Activated T-helper 17 cell treated with anti-CD3 and anti-CD28 coated beads, Interleukin-2, amount 50 U/mL, for 72 hours (primary cell): ENCODE measurements at regions not wholly inside any gene's neighbourhood (a gene's known extent, or its start where the extent isn't known, plus 50 kb on each side); places are given as distances from the start of the nearest gene placed in this dataset.
"Not testable (repeated sequence)": the region's sequence is repeated elsewhere in the genome, so short reads cannot be mapped to it uniquely, and the experiment has no call there.

Experiments
- ATAC-seq: fragments of 150-1000 bp; cut with Tn5 transposase; replicated peaks from 2 replicates; pipeline ENCODE4 v1.10.0; 2021; ENCODE audit warnings: mild to moderate bottlenecking, moderate library complexity
- H3K27ac Mint-ChIP-seq: one replicate; pipeline ENCODE4 v1.8.0; 2022; ENCODE audit warnings: mixed read lengths
- H3K27me3 Mint-ChIP-seq: one replicate; pipeline ENCODE4 v1.8.0; 2022; ENCODE audit warnings: mixed read lengths
- H3K36me3 Mint-ChIP-seq: one replicate; pipeline ENCODE4 v1.8.0; 2022; ENCODE audit warnings: low read depth, mild to moderate bottlenecking, mixed read lengths
- H3K4me1 Mint-ChIP-seq: one replicate; pipeline ENCODE4 v1.8.0; 2022; ENCODE audit warnings: mixed read lengths
- H3K4me3 Mint-ChIP-seq: one replicate; pipeline ENCODE4 v1.8.0; 2022; ENCODE audit warnings: mild to moderate bottlenecking, mixed read lengths
- H3K9me3 Mint-ChIP-seq: one replicate; pipeline ENCODE4 v1.8.0; 2022; ENCODE audit warnings: mixed read lengths

GRCh38 chr2:44051593-44052347, 56.0 kb upstream of the LRPPRC start:
- no peak overlapping the region for H3K4me3 Mint-ChIP-seq
- H3K27ac Mint-ChIP-seq: no peak overlapping the region
- no peak for ATAC-seq
- H3K9me3 Mint-ChIP-seq: no peaks in the 10 kb centered on the region
- no peaks in the 10 kb centered on the region for H3K4me1 Mint-ChIP-seq
- H3K27me3 Mint-ChIP-seq: peaks cover 4% of the 10 kb centered on the region
- H3K36me3 Mint-ChIP-seq: no peaks in the 10 kb centered on the region

DNA sequence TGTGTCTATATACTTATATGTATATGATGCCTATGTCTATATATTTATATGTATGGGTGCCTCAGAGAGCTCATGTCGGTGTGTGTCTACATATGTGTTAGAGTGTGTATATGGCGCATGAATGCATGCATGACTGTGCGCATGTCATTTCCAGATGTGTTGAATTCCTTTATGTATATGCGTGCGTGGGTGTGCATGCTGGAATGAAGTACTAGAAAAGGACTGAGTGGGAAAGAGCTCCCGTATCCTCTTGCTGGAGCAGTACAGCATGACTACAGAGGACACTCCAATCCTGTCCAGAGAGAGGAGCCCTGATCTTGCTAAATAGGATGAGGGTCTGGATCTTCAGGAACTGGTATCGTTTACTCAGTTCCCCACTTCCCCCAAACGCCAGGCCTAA, 56.8 kb upstream of the LRPPRC start:
- H3K9me3 Mint-ChIP-seq: no peaks in the 10 kb centered on the region
- H3K4me3 Mint-ChIP-seq: no peak overlapping the region
- no peaks in the 10 kb centered on the region for H3K4me1 Mint-ChIP-seq
- no peaks in the 10 kb centered on the region for H3K36me3 Mint-ChIP-seq
- no peak for ATAC-seq
- H3K27me3 Mint-ChIP-seq: peaks cover 2% of the 10 kb centered on the region
- H3K27ac Mint-ChIP-seq: no peak overlapping the region

- no peaks in the 10 kb centered on the region for H3K9me3 Mint-ChIP-seq
- H3K27me3 Mint-ChIP-seq: no peaks in the 10 kb centered on the region
- no peaks in the 10 kb centered on the region for H3K4me1 Mint-ChIP-seq
- no peak overlapping the region for H3K27ac Mint-ChIP-seq
- no peak overlapping the region for H3K4me3 Mint-ChIP-seq
- no peaks in the 10 kb centered on the region for H3K36me3 Mint-ChIP-seq
- ATAC-seq: no peak
Observed at GRCh38 chr2:44053052-44053451, 57.3 kb upstream of the LRPPRC start.

GRCh38 chr2:44053456-44053855, 57.7 kb upstream of the LRPPRC start:
- H3K27me3 Mint-ChIP-seq: no peaks in the 10 kb centered on the region
- ATAC-seq: no peak

DNA sequence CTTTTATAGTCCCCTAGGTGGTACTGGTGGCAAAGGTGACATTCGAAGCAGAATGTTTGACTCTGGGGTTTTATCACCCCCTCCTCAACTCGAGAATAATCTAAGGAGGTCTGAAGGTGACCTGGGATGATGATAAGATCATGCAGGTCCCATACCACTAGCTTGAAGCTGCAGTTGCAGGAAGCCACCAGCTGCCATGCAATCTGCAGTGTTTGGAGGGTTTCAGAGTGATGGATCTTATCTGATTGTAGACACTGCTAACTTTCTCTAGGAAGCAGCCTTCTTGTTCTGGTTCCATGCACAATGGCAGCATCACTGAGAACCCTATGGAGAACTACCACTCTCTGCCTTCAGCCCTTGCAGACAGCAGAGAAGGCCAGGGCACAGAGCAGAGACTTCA, 59.4 kb upstream of the LRPPRC start:
- ATAC-seq: no peak
- Mint-ChIP-seq H3K27ac (no peak overlapping the region), H3K36me3 (no peaks in the 10 kb centered on the region), H3K4me1 (no peaks in the 10 kb centered on the region), H3K27me3 (no peaks in the 10 kb centered on the region), H3K9me3 (no peaks in the 10 kb centered on the region), H3K4me3 (no peak overlapping the region)

More at GRCh38 chr2:44053456-44053855, 57.7 kb upstream of the LRPPRC start:
- no peaks in the 10 kb centered on the region for H3K4me1 Mint-ChIP-seq
- H3K9me3 Mint-ChIP-seq: no peaks in the 10 kb centered on the region
- H3K4me3 Mint-ChIP-seq: no peak overlapping the region
- no peaks in the 10 kb centered on the region for H3K36me3 Mint-ChIP-seq
- H3K27ac Mint-ChIP-seq: no peak overlapping the region

GRCh38 chr2:44055664-44056063, 59.9 kb upstream of the LRPPRC start:
- ATAC-seq: no peak
- Mint-ChIP-seq H3K36me3 (no peaks in the 10 kb centered on the region), H3K27me3 (no peaks in the 10 kb centered on the region), H3K9me3 (no peaks in the 10 kb centered on the region), H3K4me1 (no peaks in the 10 kb centered on the region), H3K27ac (no peak overlapping the region), H3K4me3 (no peak overlapping the region)

DNA sequence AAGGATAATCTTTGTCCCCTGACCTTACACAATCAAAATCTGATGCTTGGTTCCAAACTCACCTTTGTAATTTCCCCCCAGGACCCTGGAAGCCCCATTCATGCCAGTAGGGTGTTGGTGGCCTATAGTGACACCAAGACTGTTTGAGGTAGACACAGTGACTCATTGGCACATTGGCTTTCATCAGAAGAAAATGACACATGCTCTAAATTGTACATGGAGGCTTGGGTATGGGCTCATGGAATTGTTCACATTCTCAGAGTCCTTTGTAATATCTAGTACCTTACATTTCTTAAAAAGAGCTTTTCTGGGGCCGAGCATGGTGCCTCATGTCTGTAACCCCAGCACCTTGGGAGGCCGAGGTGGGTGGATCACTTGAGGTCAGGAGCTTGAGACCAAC, 61.2 kb upstream of the LRPPRC start:
- Mint-ChIP-seq H3K9me3 (no peaks in the 10 kb centered on the region), H3K4me3 (no peak overlapping the region), H3K27me3 (no peaks in the 10 kb centered on the region), H3K4me1 (no peaks in the 10 kb centered on the region), H3K36me3 (no peaks in the 10 kb centered on the region), H3K27ac (no peak overlapping the region)
- ATAC-seq: no peak

DNA sequence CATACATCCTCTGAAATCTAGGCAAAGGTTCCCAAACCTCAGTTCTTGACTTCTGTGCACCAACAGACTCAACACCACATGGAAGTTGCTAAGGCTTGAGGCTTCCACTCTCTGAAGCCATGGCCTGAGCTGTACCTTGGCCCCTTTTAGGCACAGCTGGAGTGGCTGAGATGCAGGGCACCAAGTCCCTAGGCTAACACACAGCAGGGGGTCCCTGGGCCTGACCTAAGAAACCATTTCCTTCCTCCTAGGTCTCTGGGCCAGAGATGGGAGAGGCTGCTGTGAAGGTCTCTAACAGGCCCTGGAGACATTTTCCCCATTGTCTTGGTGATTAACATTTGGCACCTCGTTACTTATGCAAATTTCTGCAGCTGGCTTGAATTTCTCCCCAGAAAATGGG, 64.5 kb upstream of the LRPPRC start:
- H3K4me1 Mint-ChIP-seq, H3K36me3 Mint-ChIP-seq, H3K27me3 Mint-ChIP-seq, H3K9me3 Mint-ChIP-seq, H3K4me3 Mint-ChIP-seq, ATAC-seq, H3K27ac Mint-ChIP-seq: not testable (repeated sequence)

DNA sequence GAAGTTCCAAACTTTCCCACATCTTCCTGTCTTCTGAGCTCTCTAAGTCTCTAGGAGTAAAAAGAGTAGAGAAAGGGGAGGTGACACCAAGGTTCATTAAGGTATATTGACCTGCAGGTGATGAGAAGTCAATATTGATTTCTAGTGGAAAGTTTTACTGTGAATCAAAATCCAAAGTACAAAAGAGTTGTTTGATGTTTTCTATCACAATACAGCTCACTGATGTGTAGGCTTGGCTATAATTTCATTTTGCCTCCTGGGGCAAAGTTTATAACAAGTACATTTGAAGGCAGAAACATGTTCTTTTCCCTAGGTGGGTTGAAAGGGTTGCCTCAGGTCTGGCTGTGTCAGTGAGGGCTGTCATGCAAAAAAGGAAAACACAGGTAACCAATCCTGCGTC, 65.2 kb upstream of the LRPPRC start:
- no peaks in the 10 kb centered on the region for H3K4me1 Mint-ChIP-seq
- no peak overlapping the region for H3K27ac Mint-ChIP-seq
- no peak for ATAC-seq
- no peaks in the 10 kb centered on the region for H3K36me3 Mint-ChIP-seq
- H3K9me3 Mint-ChIP-seq: no peaks in the 10 kb centered on the region
- peaks cover 3% of the 10 kb centered on the region for H3K27me3 Mint-ChIP-seq
- no peak overlapping the region for H3K4me3 Mint-ChIP-seq

DNA sequence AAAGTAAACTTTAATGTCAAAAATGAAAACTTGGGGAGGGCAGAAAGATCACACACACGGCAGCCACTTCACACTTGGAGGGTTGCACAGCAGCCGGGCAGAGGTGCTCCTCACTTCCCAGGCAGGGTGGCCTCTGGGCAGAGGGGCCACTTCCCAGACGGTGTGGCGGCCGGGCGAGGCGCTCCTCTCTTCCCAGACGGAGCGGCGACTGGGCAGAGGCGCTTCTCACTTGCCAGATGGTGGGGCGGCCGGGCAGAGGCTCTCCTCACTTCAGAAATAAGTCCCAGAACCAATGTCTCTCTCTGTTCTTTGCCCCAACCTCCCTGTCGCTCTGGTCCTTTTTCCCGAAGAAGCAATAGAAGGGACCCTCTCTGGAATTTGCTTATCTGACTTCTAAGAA, 65.7 kb upstream of the LRPPRC start:
- no peak for ATAC-seq
- no peaks in the 10 kb centered on the region for H3K4me1 Mint-ChIP-seq
- H3K9me3 Mint-ChIP-seq: no peaks in the 10 kb centered on the region
- H3K36me3 Mint-ChIP-seq: no peaks in the 10 kb centered on the region
- no peak overlapping the region for H3K27ac Mint-ChIP-seq
- H3K27me3 Mint-ChIP-seq: peaks cover 3% of the 10 kb centered on the region
- no peak overlapping the region for H3K4me3 Mint-ChIP-seq

GRCh38 chr2:44061876-44062275, 66.1 kb upstream of the LRPPRC start:
- Mint-ChIP-seq H3K36me3 (no peaks in the 10 kb centered on the region), H3K27ac (no peak overlapping the region), H3K9me3 (no peaks in the 10 kb centered on the region), H3K4me3 (no peak overlapping the region), H3K27me3 (peaks cover 3% of the 10 kb centered on the region), H3K4me1 (no peaks in the 10 kb centered on the region)
- ATAC-seq: no peak

DNA sequence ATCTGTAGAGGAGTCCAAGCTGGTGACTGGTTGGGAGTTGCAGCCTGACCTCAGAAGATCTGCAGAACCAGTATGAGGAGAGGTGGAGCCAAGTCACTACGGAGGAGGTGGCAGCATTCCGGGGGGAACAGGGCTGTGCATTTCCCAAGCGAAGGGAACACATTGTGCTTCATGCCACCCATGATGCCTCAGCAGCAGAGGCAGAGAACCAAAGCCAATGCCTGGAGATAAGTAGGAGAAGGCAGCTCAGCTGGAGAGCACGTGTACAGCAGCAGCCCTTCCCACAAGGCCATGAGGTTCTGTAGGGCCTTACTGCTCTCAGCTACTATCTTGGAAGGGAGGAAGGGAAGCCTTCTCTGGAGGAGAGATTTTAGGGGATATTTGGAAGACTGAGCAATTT, 67.2 kb upstream of the LRPPRC start:
- Mint-ChIP-seq H3K36me3 (no peaks in the 10 kb centered on the region), H3K9me3 (no peaks in the 10 kb centered on the region), H3K27ac (no peak overlapping the region), H3K4me1 (no peaks in the 10 kb centered on the region), H3K27me3 (peaks cover 3% of the 10 kb centered on the region), H3K4me3 (no peak overlapping the region)
- ATAC-seq: no peak

- not testable (repeated sequence) for H3K36me3 Mint-ChIP-seq, H3K27ac Mint-ChIP-seq, H3K4me3 Mint-ChIP-seq, H3K4me1 Mint-ChIP-seq, H3K9me3 Mint-ChIP-seq, H3K27me3 Mint-ChIP-seq, ATAC-seq
Observed at GRCh38 chr2:44064281-44064680, 68.5 kb upstream of the LRPPRC start.

DNA sequence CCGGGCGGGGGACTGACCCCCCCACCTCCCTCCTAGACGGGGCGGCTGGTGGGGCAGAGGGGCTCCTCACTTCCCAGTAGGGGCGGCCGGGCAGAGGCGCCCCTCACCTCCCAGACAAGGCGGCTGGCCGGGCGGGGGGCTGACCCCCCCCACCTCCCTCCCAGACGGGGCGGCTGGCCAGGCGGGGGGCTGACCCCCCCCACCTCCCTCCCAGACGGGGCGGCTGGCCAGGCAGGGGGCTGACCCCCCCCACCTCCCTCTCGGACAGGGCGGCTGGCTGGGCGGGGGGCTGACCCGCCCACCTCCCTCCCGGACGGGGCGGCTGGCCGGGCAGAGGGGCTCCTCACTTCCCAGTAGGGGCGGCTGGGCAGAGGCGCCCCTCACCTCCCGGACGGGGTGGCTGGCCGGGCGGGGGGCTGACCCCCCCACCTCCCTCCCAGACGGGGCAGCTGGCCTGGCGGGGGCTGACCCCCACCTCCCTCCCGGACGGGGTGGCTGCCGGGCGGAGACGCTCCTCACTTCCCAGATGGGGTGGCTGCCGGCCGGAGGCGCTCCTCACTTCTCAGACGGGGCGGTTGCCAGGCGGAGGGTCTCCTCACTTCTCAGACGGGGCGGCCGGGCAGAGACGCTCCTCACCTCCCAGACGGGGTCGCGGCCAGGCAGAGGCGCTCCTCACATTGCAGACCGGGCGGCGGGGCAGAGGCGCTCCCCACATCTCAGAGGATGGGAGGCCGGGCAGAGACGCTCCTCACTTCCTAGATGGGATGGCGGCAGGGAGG, 71.4 kb upstream of the LRPPRC start:
- H3K27me3 Mint-ChIP-seq: peaks cover 12% of the 10 kb centered on the region
- ATAC-seq, H3K9me3 Mint-ChIP-seq, H3K4me3 Mint-ChIP-seq, H3K27ac Mint-ChIP-seq, H3K36me3 Mint-ChIP-seq, H3K4me1 Mint-ChIP-seq: not testable (repeated sequence)

GRCh38 chr2:44067791-44068181, 72.0 kb upstream of the LRPPRC start:
- H3K36me3 Mint-ChIP-seq, H3K4me3 Mint-ChIP-seq, ATAC-seq, H3K4me1 Mint-ChIP-seq, H3K9me3 Mint-ChIP-seq, H3K27ac Mint-ChIP-seq: not testable (repeated sequence)
- peaks cover 12% of the 10 kb centered on the region for H3K27me3 Mint-ChIP-seq
